ENCODE measurements at regions not wholly inside any gene's neighbourhood (a gene's known extent, or its start where the extent isn't known, plus 50 kb on each side); places are given as distances from the start of the nearest gene placed in this dataset.

DNA sequence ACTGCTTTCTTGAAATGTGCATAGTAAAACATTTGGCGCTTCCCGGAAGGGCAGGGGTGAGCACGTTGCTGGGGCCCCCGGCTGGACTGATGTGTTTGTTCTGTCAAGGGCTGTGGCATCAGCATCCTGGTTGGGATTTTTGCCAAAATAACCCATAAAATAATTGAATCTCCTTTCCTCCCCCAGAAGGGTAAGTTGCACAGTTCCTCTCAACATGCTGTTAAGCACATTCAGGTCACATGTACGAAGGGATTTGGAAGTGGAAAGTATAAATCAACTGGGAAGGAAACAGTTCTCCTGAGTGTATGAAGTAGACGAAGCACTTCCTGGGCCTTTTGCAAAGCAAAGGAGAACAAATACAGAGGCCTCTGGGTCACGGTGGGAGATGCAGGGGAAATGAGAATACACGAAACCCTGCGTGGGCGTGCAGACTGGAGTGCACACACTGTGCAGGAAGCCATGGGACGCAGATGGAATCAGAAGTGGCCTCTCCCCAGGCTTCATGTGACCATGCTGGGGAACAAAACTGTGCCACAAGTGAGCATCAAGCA lies 183.9 kb downstream of the LPIN1 start:
- in situ Hi-C loops (cut with MboI; ENCODE audit: low pct_unique_long_range_greater_than_20kb in 2 of 9, low sequenced_read_pairs in 9 of 9, unreplicated experiment in 9 of 9): loop anchor here in 1 of 9 experiments (25.0 kb wide), 1 partner anchor 243 kb away; no protein-coding TSS in a partner anchor
- H3K27ac ChIP-seq: no peak overlapping the region
- 44 to 100% (median 82%) methylated on average over 1 to 11 of the region's 11 CpGs; no CpG with 5 or more reads in 1 of the 10 experiments for WGBS, 10 experiments
- no peak overlapping the region for H3K4me3 ChIP-seq
- peaks cover 0 to 4% of the 10 kb centered on the region in 2 donors for H3K4me1 ChIP-seq (replicated peaks in 1 of 2)
- peak in 2 of 8 experiments; percentile 13 to 73 for ATAC-seq (replicated peaks in 6 of 8)

GRCh38 chr2:11932048-11932512 lies 185.6 kb downstream of the LPIN1 start:
- Histone ChIP-seq H3K27ac (no peak overlapping the region), H3K4me1 (replicated peaks in 1 of 2) (peaks cover 0 to 4% of the 10 kb centered on the region in 2 donors), H3K4me3 (no peak overlapping the region)
- peak in 3 of 8 experiments; percentile 37 to 77 (median 38) for ATAC-seq (replicated peaks in 6 of 8)
- WGBS, 10 experiments: 68 to 100% (median 82%) methylated on average over 1 to 7 of the region's 7 CpGs; no CpG with 5 or more reads in 2 of the 10 experiments
- in situ Hi-C loops (cut with MboI; ENCODE audit: low pct_unique_long_range_greater_than_20kb in 2 of 9, low sequenced_read_pairs in 9 of 9, unreplicated experiment in 9 of 9): loop anchor here in 1 of 9 experiments (25.0 kb wide), 1 partner anchor 245 kb away; no protein-coding TSS in a partner anchor

DNA sequence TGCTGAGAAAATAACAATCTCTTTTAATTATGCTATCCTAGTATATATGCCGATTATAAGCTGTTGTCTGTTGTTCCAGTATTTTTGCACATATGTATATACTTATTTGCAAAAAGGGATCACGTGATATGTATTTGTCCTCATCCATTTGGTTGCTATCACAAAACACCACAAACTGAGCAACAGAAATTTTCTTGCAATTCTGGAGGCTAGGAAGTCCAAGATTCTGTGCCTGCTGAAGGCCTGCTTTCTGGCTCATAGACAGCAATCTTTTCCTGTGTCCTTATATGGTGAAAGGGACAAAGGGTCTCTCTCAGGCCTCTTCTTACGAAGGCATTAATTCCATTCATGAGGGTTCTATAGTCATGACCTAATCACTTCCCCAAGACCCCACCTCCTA lies 186.5 kb downstream of the LPIN1 start:
- Histone ChIP-seq H3K4me1 (replicated peaks in 1 of 2) (peaks cover 0 to 4% of the 10 kb centered on the region in 2 donors), H3K27ac (no peak overlapping the region), H3K4me3 (no peak overlapping the region)
- peak in 3 of 8 experiments; percentile 7 to 37 (median 22) for ATAC-seq (replicated peaks in 6 of 8)
- in situ Hi-C loops (cut with MboI; ENCODE audit: low pct_unique_long_range_greater_than_20kb in 2 of 9, low sequenced_read_pairs in 9 of 9, unreplicated experiment in 9 of 9): loop anchor here in 1 of 9 experiments (25.0 kb wide), 1 partner anchor 246 kb away; no protein-coding TSS in a partner anchor
- WGBS, 10 experiments: 0 to 100% (median 71%) methylated on average over 1 to 3 of the region's 3 CpGs; no CpG with 5 or more reads in 1 of the 10 experiments

GRCh38 chr2:11933854-11934253 lies 187.4 kb downstream of the LPIN1 start:
- H3K27ac ChIP-seq: no peak overlapping the region
- ATAC-seq (replicated peaks in 6 of 8): no peak
- WGBS, 10 experiments: 43 to 100% (median 87%) methylated on average over 1 to 3 of the region's 3 CpGs
- peaks cover 0 to 4% of the 10 kb centered on the region in 2 donors for H3K4me1 ChIP-seq (replicated peaks in 1 of 2)
- no peak overlapping the region for H3K4me3 ChIP-seq
- in situ Hi-C loops (cut with MboI; ENCODE audit: low pct_unique_long_range_greater_than_20kb in 2 of 9, low sequenced_read_pairs in 9 of 9, unreplicated experiment in 9 of 9): loop anchor here in 1 of 9 experiments (25.0 kb wide), 1 partner anchor 247 kb away; no protein-coding TSS in a partner anchor

DNA sequence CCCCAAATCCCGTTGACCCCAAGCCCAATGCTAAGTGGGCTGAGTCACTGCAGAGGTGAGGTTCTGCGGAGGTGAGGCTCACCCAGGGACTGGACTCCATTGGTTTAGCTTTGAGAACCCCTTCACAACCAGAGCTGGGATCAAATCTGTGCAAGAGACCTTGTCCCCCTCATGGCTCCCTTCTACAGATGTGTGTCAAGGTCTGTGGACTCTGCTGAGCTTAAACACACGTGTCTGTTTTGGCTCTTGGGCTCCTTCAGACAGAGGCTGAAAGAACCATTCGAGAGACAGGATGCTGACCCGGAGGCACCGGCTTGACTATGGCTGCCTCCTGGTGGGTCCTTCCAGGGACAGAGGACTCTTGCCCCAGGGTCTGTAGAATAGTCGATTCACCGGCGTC lies 190.3 kb downstream of the LPIN1 start:
- WGBS, 10 experiments: 80 to 93% methylated on average over 2 to 3 of the region's 9 CpGs; no CpG with 5 or more reads in 8 of the 10 experiments
- in situ Hi-C loops (cut with MboI; ENCODE audit: low pct_unique_long_range_greater_than_20kb in 2 of 9, low sequenced_read_pairs in 9 of 9, unreplicated experiment in 9 of 9): loop anchor here in 1 of 9 experiments (25.0 kb wide), 1 partner anchor 249 kb away; no protein-coding TSS in a partner anchor
- Histone ChIP-seq H3K4me1 (replicated peaks in 1 of 2) (peaks cover under 1 to 1% of the 10 kb centered on the region in 2 donors), H3K4me3 (no peak overlapping the region), H3K27ac (no peak overlapping the region)
- no peak for ATAC-seq (replicated peaks in 6 of 8)

DNA sequence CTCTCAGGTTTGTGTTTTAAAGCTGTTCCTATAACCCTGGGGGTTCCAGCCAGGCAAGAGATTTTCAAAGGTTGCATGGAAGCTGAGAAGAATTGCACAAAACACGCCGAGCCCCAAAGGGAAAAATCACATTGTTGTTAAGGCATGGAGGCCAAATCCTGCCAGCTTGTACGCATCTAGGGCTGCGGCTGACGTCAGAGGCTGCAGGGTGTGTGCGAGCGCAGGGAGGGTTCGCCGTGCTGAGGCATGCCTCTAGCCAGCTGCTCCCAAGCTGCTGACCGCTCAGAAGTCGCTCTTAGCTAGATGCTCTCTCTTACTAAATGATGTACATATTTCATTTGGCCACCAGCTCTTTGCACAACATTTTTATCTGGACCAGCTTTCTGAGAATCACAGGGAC lies 191.8 kb downstream of the LPIN1 start:
- 55 to 100% (median 78%) methylated on average over 2 to 6 of the region's 11 CpGs; no CpG with 5 or more reads in 1 of the 10 experiments for WGBS, 10 experiments
- no peak overlapping the region for H3K27ac ChIP-seq
- ATAC-seq (replicated peaks in 6 of 8): peak in 1 of 8 experiments; percentile 85
- peaks cover 4 to 9% of the 10 kb centered on the region in 2 donors for H3K4me1 ChIP-seq (replicated peaks in 1 of 2)
- H3K4me3 ChIP-seq: no peak overlapping the region
- in situ Hi-C loops (cut with MboI; ENCODE audit: low pct_unique_long_range_greater_than_20kb in 2 of 9, low sequenced_read_pairs in 9 of 9, unreplicated experiment in 9 of 9): loop anchor here in 1 of 9 experiments (25.0 kb wide), 1 partner anchor 251 kb away; no protein-coding TSS in a partner anchor

GRCh38 chr2:11939523-11939922 lies 193.1 kb downstream of the LPIN1 start:
- WGBS, 10 experiments: 50 to 87% (median 74%) methylated on average over 1 to 2 of the region's 2 CpGs
- Histone ChIP-seq H3K27ac (no peak overlapping the region), H3K4me3 (no peak overlapping the region), H3K4me1 (replicated peaks in 1 of 2) (peaks cover 4 to 9% of the 10 kb centered on the region in 2 donors)
- in situ Hi-C loops (cut with MboI; ENCODE audit: low pct_unique_long_range_greater_than_20kb in 2 of 9, low sequenced_read_pairs in 9 of 9, unreplicated experiment in 9 of 9): loop anchor here in 1 of 9 experiments (25.0 kb wide), 1 partner anchor 252 kb away; no protein-coding TSS in a partner anchor
- ATAC-seq (replicated peaks in 6 of 8): no peak

DNA sequence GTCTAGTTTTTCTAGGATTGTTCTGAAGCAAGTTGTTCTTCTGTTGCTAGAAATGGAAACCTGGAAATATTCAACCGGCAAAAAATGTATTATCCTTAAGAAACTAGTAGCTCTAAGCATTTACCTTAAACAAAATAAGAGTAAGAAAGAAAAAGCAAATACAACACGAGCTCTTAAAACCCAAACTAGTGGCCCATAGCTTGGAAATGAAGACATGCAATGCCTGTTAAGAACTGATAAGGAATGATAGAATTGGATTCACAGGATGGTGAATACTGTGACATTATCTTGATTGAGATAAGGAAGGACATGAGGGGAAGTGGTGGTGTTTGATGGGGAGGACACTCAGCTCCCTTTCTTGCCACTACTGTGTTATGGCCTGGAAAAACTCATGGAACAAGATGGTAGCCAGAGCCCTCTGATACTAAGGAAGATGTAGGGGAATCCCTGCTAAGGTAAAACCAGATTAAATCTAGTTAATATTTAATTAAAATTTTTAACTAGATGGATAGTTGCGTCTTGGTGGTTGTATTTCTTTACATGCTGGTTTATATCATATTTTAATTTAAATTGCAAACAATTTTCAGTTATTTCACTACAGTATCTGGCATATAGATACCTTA lies 193.8 kb downstream of the LPIN1 start:
- peaks cover 4 to 9% of the 10 kb centered on the region in 2 donors for H3K4me1 ChIP-seq (replicated peaks in 1 of 2)
- no peak overlapping the region for H3K4me3 ChIP-seq
- WGBS, 10 experiments: 44 to 100% (median 87%) methylated on average over 1 to 3 of the region's 3 CpGs
- in situ Hi-C loops (cut with MboI; ENCODE audit: low pct_unique_long_range_greater_than_20kb in 2 of 9, low sequenced_read_pairs in 9 of 9, unreplicated experiment in 9 of 9): loop anchor here in 1 of 9 experiments (25.0 kb wide), 1 partner anchor 253 kb away; no protein-coding TSS in a partner anchor
- no peak overlapping the region for H3K27ac ChIP-seq
- ATAC-seq (replicated peaks in 6 of 8): no peak

DNA sequence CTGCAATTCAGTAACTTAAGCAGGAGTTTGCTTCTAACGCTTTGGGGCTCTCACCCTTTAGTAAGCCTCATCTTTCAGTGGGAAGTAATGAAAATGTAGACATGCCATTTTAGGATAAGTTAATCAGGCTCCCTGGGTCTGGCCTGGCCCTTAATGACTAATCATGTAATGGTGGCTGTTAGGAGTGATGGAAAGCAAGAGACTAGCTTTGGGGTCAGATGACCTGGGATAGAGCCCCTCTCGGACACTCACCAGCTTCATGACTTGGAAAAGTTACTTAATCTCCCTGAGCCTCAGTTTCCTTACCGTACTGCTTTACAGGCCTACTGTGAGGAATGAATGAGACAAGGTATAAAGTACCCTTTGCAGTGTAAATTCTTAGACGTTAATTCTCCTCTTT lies 194.4 kb downstream of the LPIN1 start:
- in situ Hi-C loops (cut with MboI; ENCODE audit: low pct_unique_long_range_greater_than_20kb in 2 of 9, low sequenced_read_pairs in 9 of 9, unreplicated experiment in 9 of 9): loop anchor here in 1 of 9 experiments (25.0 kb wide), 1 partner anchor 253 kb away; no protein-coding TSS in a partner anchor
- H3K4me3 ChIP-seq: no peak overlapping the region

DNA sequence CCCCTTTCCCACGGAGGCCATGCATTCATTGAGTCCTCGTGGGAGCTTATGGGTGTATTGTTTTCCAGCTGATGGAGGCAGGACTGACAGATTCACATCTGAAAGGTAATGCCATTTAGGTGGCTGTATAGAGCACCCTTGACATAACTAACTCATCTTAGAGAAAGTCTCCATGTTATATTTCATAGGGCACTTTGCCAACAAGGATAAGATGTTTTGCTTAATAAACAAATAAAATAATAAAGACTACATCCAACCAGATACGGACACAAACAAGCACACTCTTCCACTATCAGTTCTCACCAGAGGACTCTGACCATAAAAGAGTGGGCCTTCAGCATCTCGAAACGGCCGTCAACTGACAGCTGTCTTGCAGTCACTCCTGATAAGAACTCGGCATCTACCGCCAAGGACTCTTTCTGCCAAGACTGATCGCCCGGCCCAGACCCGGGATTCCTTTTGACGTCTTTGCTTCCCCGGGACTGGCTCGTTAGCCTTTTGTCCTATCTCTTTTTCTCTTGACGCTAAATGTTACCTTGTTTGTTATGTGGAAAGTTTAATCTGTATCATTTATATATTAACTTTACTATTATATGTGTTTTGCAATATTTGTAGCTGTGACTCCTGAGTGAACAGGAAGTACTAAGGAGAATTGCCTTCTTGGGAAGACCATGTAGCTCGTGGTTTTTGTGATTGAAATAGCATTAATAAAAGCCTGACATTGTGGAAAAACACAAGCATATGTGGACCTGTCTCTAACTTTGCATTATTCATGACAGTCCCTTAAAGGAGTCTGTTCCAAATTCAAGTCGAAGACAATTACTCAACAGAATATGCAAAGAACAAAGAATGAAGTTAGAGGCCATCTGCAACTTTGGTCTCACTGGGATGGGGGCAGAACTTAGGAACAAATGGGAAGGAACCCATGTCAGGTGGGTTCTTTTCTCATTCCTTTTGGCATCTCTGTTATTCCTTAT lies 195.1 kb downstream of the LPIN1 start:
- Histone ChIP-seq H3K27ac (no peak overlapping the region), H3K4me3 (no peak overlapping the region), H3K4me1 (replicated peaks in 1 of 2) (peaks cover 4 to 9% of the 10 kb centered on the region in 2 donors)
- peak in 4 of 8 experiments; percentile 23 to 90 (median 81) for ATAC-seq (replicated peaks in 6 of 8)
- 25 to 87% (median 62%) methylated on average over 1 to 16 of the region's 17 CpGs; no CpG with 5 or more reads in 1 of the 10 experiments for WGBS, 10 experiments
- in situ Hi-C loops (cut with MboI; ENCODE audit: low pct_unique_long_range_greater_than_20kb in 2 of 9, low sequenced_read_pairs in 9 of 9, unreplicated experiment in 9 of 9): loop anchor here in 1 of 9 experiments (25.0 kb wide), 1 partner anchor 254 kb away; no protein-coding TSS in a partner anchor

More for the DNA sequence above, 194.4 kb downstream of the LPIN1 start:
- peaks cover 4 to 9% of the 10 kb centered on the region in 2 donors for H3K4me1 ChIP-seq (replicated peaks in 1 of 2)
- no peak overlapping the region for H3K27ac ChIP-seq
- WGBS, 10 experiments: 67 to 100% (median 83%) methylated on average over 1 to 3 of the region's 4 CpGs; no CpG with 5 or more reads in 4 of the 10 experiments
- ATAC-seq (replicated peaks in 6 of 8): no peak

DNA sequence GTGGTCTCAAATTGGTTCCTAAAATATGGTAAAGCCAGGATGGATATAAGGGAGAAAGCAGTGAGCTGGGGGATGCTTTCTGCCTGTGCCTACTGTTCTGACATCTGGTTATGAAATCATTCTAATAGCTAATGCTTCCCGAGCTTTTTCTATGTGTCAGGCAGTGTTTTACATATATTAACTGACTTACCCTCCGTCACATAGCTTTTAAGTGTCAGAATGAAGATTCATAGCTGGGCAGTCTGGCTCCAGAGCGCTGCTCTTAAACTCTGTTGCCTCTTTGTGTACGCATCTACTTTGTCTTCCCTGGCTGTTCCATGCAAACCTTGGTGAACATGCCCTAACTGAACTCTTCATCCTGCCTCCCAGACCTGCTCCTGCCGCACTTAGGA lies 195.7 kb downstream of the LPIN1 start:
- Histone ChIP-seq H3K4me1 (replicated peaks in 1 of 2) (peaks cover 4 to 9% of the 10 kb centered on the region in 2 donors), H3K4me3 (no peak overlapping the region), H3K27ac (no peak overlapping the region)
- in situ Hi-C loops (cut with MboI; ENCODE audit: low pct_unique_long_range_greater_than_20kb in 2 of 9, low sequenced_read_pairs in 9 of 9, unreplicated experiment in 9 of 9): loop anchor here in 1 of 9 experiments (25.0 kb wide), 1 partner anchor 255 kb away; no protein-coding TSS in a partner anchor
- WGBS, 10 experiments: 20 to 83% (median 40%) methylated on average over 1 to 5 of the region's 5 CpGs; no CpG with 5 or more reads in 3 of the 10 experiments
- peak; percentile 55 to 92 (median 76) for ATAC-seq (replicated peaks in 6 of 8)

DNA sequence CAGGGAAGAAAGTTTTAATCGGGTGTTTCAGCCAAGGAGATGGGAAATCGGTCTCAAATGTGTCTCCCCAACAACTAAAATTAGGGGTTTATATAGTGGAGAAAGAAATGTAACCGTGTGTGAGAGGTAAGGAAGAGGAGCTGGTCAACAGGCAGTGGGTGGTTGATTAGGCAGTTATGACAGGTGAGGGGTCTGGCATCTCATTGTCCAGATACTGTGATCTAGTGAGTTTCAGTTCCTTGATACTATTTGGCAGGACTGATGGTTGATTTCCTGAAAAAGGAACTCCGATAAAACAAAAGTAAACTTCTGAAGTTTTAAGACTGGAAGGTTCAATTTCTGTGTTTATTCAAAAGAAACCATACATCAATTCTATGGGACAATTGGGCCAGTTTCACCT lies 197.9 kb downstream of the LPIN1 start:
- H3K27ac ChIP-seq: no peak overlapping the region
- WGBS, 10 experiments: 51 to 100% (median 75%) methylated on average over 1 to 4 of the region's 4 CpGs
- H3K4me1 ChIP-seq (replicated peaks in 1 of 2): peaks cover 4 to 9% of the 10 kb centered on the region in 2 donors
- in situ Hi-C loops (cut with MboI; ENCODE audit: low pct_unique_long_range_greater_than_20kb in 2 of 9, low sequenced_read_pairs in 9 of 9, unreplicated experiment in 9 of 9): loop anchor here in 1 of 9 experiments (25.0 kb wide), 1 partner anchor 257 kb away; no protein-coding TSS in a partner anchor
- no peak for ATAC-seq (replicated peaks in 6 of 8)
- no peak overlapping the region for H3K4me3 ChIP-seq

All from motor neuron (in vitro differentiated cells).